Trophoblast cell (in vitro differentiated cells and primary cell): ENCODE measurements at regions not wholly inside any gene's neighbourhood (a gene's known extent, or its start where the extent isn't known, plus 50 kb on each side); places are given as distances from the start of the nearest gene placed in this dataset.

Experiments used
- DNase-seq, 2 donors: peaks; one replicate each; pipeline ENCODE4 v3.0.0-alpha.2; 2016
- H2AFZ ChIP-seq: 2 replicates; pipeline ENCODE4 v1.6.1; 2013; ENCODE audit warnings: low read length, moderate library complexity, mild to moderate bottlenecking; ENCODE audit not compliant: insufficient read depth, poor library complexity
- H2AK5ac ChIP-seq: 2 replicates; pipeline ENCODE4 v1.6.1; 2013; ENCODE audit warnings: mild to moderate bottlenecking, low read length
- H2BK120ac ChIP-seq: 2 replicates; pipeline ENCODE4 v1.6.1; 2013; ENCODE audit warnings: low read length, mild to moderate bottlenecking, moderate library complexity; ENCODE audit not compliant: insufficient read depth, poor library complexity
- H2BK12ac ChIP-seq: 2 replicates; pipeline ENCODE4 v1.6.1; 2013; ENCODE audit warnings: mild to moderate bottlenecking, low read length, moderate library complexity
- H2BK5ac ChIP-seq: 2 replicates; pipeline ENCODE4 v1.6.1; 2013; ENCODE audit warnings: low read length, low read depth, moderate library complexity, mild to moderate bottlenecking; ENCODE audit not compliant: poor library complexity
- H3K14ac ChIP-seq: 2 replicates; pipeline ENCODE4 v1.6.1; 2013; ENCODE audit warnings: mild to moderate bottlenecking, low read length
- H3K18ac ChIP-seq: 2 replicates; pipeline ENCODE4 v1.6.1; 2013; ENCODE audit warnings: mild to moderate bottlenecking, low read length
- H3K23ac ChIP-seq: 2 replicates; pipeline ENCODE4 v1.6.1; 2013; ENCODE audit warnings: low read length
- H3K27ac ChIP-seq: 2 replicates; pipeline ENCODE4 v1.5.1; 2013; ENCODE audit warnings: low read depth, mild to moderate bottlenecking, inconsistent platforms, low read length, moderate library complexity
- H3K27me3 ChIP-seq: 2 replicates; pipeline ENCODE4 v1.6.1; 2013; ENCODE audit warnings: inconsistent platforms, mild to moderate bottlenecking, low read length, moderate library complexity; ENCODE audit not compliant: insufficient read depth
- H3K36me3 ChIP-seq, 2 experiments: 1 replicate in 1 of 2; 2 replicates in 1 of 2; pipeline ENCODE4 v1.6.1; 2013; ENCODE audit warnings: low read length in 2 of 2, mild to moderate bottlenecking in 2 of 2, moderate library complexity in 1 of 2; ENCODE audit not compliant: insufficient read depth in 2 of 2, control insufficient read depth in 1 of 2
- H3K4ac ChIP-seq: 2 replicates; pipeline ENCODE4 v1.6.1; 2013; ENCODE audit warnings: low read depth, mild to moderate bottlenecking, low read length, moderate library complexity
- H3K4me1 ChIP-seq, 2 experiments: 1 replicate in 1 of 2; 2 replicates in 1 of 2; pipeline ENCODE4 v1.6.1; 2013; ENCODE audit warnings: low read length in 2 of 2, mild to moderate bottlenecking in 2 of 2, moderate library complexity in 1 of 2; ENCODE audit not compliant: insufficient read depth in 2 of 2, control insufficient read depth in 1 of 2
- H3K4me2 ChIP-seq: 2 replicates; pipeline ENCODE4 v1.6.1; 2013; ENCODE audit warnings: inconsistent platforms, mild to moderate bottlenecking, low read length, moderate library complexity
- H3K4me3 ChIP-seq: 2 replicates; pipeline ENCODE4 v1.5.1; 2013; ENCODE audit warnings: mild to moderate bottlenecking, low read depth, low read length, inconsistent platforms
- H3K79me1 ChIP-seq: one replicate; pipeline ENCODE4 v1.6.1; 2013; ENCODE audit warnings: low read length
- H3K79me2 ChIP-seq: 2 replicates; pipeline ENCODE4 v1.6.1; 2013; ENCODE audit warnings: low read length, mild to moderate bottlenecking; ENCODE audit not compliant: control insufficient read depth, insufficient read depth, poor library complexity
- H3K9ac ChIP-seq: 2 replicates; pipeline ENCODE4 v1.6.1; 2013; ENCODE audit warnings: mild to moderate bottlenecking, low read length
- H3K9me3 ChIP-seq: 2 replicates; pipeline ENCODE4 v1.6.1; 2013; ENCODE audit warnings: low read depth, mild to moderate bottlenecking, control low read depth, inconsistent platforms, low read length; ENCODE audit not compliant: insufficient read depth
- H4K12ac ChIP-seq: 2 replicates; pipeline ENCODE4 v1.6.1; 2013; ENCODE audit warnings: low read depth, mild to moderate bottlenecking, low read length, moderate library complexity
- H4K8ac ChIP-seq: 2 replicates; pipeline ENCODE4 v1.6.1; 2013; ENCODE audit warnings: low read depth, mild to moderate bottlenecking, low read length, moderate library complexity
- H4K91ac ChIP-seq: one replicate; pipeline ENCODE4 v1.6.1; 2013; ENCODE audit warnings: low read depth, mild to moderate bottlenecking, low read length, moderate library complexity
- WGBS: extraction: QIAGEN DNeasy Blood & Tissue Kit; methylation state at CpG from one replicate; pipeline ENCODE4 v1.1.7; 2013; ENCODE audit warnings: missing lambda C conversion rate; ENCODE audit not compliant: insufficient read length, insufficient coverage; ENCODE audit errors: extremely low coverage; 5-methylcytosine and 5-hydroxymethylcytosine counted together

GRCh38 chr9:103649086-103649485, 445.0 kb upstream of the SMC2 start:
- H4K91ac ChIP-seq, result no peak overlapping the region
- no peak overlapping the region for H3K18ac ChIP-seq
- H3K36me3 ChIP-seq, result no peaks in the 10 kb centered on the region
- H3K23ac ChIP-seq, result no peak overlapping the region
- H3K14ac ChIP-seq, result no peak overlapping the region
- H3K4me2 ChIP-seq, result no peak overlapping the region
- no peaks in the 10 kb centered on the region for H3K79me2 ChIP-seq
- no peak for DNase-seq
- no peaks in the 10 kb centered on the region for H3K4me1 ChIP-seq
- H3K9ac ChIP-seq, result no peak overlapping the region
- no CpG with 5 or more reads among the region's 1 CpG for WGBS
- H2BK5ac ChIP-seq, result no peak overlapping the region
- H3K27me3 ChIP-seq, result no peaks in the 10 kb centered on the region
- no peaks in the 10 kb centered on the region for H3K9me3 ChIP-seq
- H3K79me1 ChIP-seq, result no peaks in the 10 kb centered on the region
- H3K4ac ChIP-seq, result no peak overlapping the region
- H2BK12ac ChIP-seq, result no peak overlapping the region
- no peak overlapping the region for H4K12ac ChIP-seq
- H2AFZ ChIP-seq, result no peak overlapping the region
- no peak overlapping the region for H2BK120ac ChIP-seq
- no peak overlapping the region for H2AK5ac ChIP-seq
- no peak overlapping the region for H4K8ac ChIP-seq
- no peak overlapping the region for H3K27ac ChIP-seq
- H3K4me3 ChIP-seq, result no peak overlapping the region

DNA sequence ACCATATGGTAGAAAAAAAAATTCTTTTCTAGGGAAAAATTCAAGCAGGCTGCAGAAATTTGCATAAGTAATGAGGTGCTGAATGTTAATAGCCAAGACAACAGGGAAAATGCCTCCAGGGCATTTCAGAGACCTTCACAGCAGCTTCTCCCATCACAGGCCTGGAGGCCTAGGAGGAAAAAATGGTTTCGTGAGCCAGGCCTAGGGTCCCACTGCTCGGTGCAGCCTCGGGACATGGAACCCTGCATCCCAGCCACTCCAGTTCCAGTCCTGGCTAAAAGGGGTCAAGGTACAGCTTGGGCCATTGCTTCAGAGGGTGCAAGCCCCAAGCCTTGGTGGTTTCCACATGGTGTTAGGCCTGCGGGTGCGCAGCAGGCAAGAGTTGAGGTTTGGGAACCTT, 436.0 kb upstream of the SMC2 start:
- H2AFZ ChIP-seq, result no peak overlapping the region
- H2AK5ac ChIP-seq, result no peak overlapping the region
- no peak overlapping the region for H3K4ac ChIP-seq
- no peak overlapping the region for H3K4me2 ChIP-seq
- no peak overlapping the region for H2BK12ac ChIP-seq
- no peak overlapping the region for H4K91ac ChIP-seq
- no peak overlapping the region for H4K12ac ChIP-seq
- H2BK120ac ChIP-seq, result no peak overlapping the region
- no peaks in the 10 kb centered on the region for H3K79me2 ChIP-seq
- no peak overlapping the region for H3K14ac ChIP-seq
- no peak overlapping the region for H3K27ac ChIP-seq
- H3K18ac ChIP-seq, result no peak overlapping the region
- H3K36me3 ChIP-seq, result peaks cover 0 to 3% of the 10 kb centered on the region in 2 experiments
- H3K9ac ChIP-seq, result no peak overlapping the region
- no peak overlapping the region for H2BK5ac ChIP-seq
- no peaks in the 10 kb centered on the region for H3K9me3 ChIP-seq
- no peak for DNase-seq
- no peak overlapping the region for H4K8ac ChIP-seq
- H3K4me1 ChIP-seq, result no peaks in the 10 kb centered on the region
- no peaks in the 10 kb centered on the region for H3K27me3 ChIP-seq
- H3K23ac ChIP-seq, result no peak overlapping the region
- no peak overlapping the region for H3K4me3 ChIP-seq
- no CpG with 5 or more reads among the region's 5 CpGs for WGBS
- H3K79me1 ChIP-seq, result no peaks in the 10 kb centered on the region

DNA sequence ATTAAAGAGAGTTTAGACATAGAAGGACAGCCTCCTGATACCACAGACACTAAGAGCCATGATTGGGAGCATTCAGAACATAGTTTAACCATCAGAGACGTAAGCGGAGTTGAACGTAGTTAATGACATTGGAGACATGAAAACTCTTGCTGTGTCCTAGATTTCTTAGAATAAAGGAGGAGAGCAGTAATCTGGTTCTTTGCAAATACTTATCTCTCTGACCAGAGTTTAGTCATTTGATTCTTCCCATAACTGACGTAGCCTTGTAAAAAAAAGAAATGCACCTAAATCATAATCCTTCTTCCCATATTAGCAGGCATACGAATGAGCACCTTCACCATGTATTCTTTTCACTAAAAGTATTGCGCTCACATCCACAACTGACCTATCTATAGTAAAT, 433.3 kb upstream of the SMC2 start:
- Histone ChIP-seq H2AK5ac (no peak overlapping the region), H3K9me3 (no peaks in the 10 kb centered on the region), H3K27ac (no peak overlapping the region), H2AFZ (no peak overlapping the region), H3K4me3 (no peak overlapping the region), H3K27me3 (no peaks in the 10 kb centered on the region), H3K4ac (no peak overlapping the region), H4K12ac (no peak overlapping the region), H3K36me3 (peaks cover 0 to 3% of the 10 kb centered on the region in 2 experiments), H4K8ac (no peak overlapping the region), H3K9ac (no peak overlapping the region), H4K91ac (no peak overlapping the region), H3K18ac (no peak overlapping the region), H2BK5ac (no peak overlapping the region), H2BK12ac (no peak overlapping the region), H3K4me2 (no peak overlapping the region), H3K4me1 (no peaks in the 10 kb centered on the region), H3K14ac (no peak overlapping the region), H3K79me1 (no peaks in the 10 kb centered on the region), H2BK120ac (no peak overlapping the region), H3K23ac (no peak overlapping the region), H3K79me2 (no peaks in the 10 kb centered on the region)
- no CpG with 5 or more reads among the region's 6 CpGs for WGBS
- no peak for DNase-seq

GRCh38 chr9:103661663-103662062, 432.4 kb upstream of the SMC2 start:
- Histone ChIP-seq H4K8ac (no peak overlapping the region), H3K4me3 (no peak overlapping the region), H2AK5ac (no peak overlapping the region), H3K9ac (no peak overlapping the region), H4K12ac (no peak overlapping the region), H3K4ac (no peak overlapping the region), H3K27me3 (no peaks in the 10 kb centered on the region), H3K9me3 (no peaks in the 10 kb centered on the region), H3K27ac (no peak overlapping the region), H3K36me3 (peaks cover 0 to 3% of the 10 kb centered on the region in 2 experiments), H2BK12ac (no peak overlapping the region), H3K79me2 (no peaks in the 10 kb centered on the region), H3K4me2 (no peak overlapping the region), H3K14ac (no peak overlapping the region), H3K18ac (no peak overlapping the region), H2BK5ac (no peak overlapping the region), H2AFZ (no peak overlapping the region), H3K23ac (no peak overlapping the region), H3K4me1 (no peaks in the 10 kb centered on the region), H4K91ac (no peak overlapping the region), H2BK120ac (no peak overlapping the region), H3K79me1 (no peaks in the 10 kb centered on the region)
- WGBS, result no CpG with 5 or more reads among the region's 2 CpGs
- no peak for DNase-seq
